NCI-H1436 treated with DMSO at 0.1 percent for 48 hours (cell line): ENCODE measurements at regions not wholly inside any gene's neighbourhood (a gene's known extent, or its start where the extent isn't known, plus 50 kb on each side); places are given as distances from the start of the nearest gene placed in this dataset.
"Not testable (repeated sequence)": the region's sequence is repeated elsewhere in the genome, so short reads cannot be mapped to it uniquely, and the experiment has no call there.

ENCODE experiments used
- DNase-seq: peaks from one replicate; lab custom pipeline; 2025; lab: John Stamatoyannopoulos, UW

DNA sequence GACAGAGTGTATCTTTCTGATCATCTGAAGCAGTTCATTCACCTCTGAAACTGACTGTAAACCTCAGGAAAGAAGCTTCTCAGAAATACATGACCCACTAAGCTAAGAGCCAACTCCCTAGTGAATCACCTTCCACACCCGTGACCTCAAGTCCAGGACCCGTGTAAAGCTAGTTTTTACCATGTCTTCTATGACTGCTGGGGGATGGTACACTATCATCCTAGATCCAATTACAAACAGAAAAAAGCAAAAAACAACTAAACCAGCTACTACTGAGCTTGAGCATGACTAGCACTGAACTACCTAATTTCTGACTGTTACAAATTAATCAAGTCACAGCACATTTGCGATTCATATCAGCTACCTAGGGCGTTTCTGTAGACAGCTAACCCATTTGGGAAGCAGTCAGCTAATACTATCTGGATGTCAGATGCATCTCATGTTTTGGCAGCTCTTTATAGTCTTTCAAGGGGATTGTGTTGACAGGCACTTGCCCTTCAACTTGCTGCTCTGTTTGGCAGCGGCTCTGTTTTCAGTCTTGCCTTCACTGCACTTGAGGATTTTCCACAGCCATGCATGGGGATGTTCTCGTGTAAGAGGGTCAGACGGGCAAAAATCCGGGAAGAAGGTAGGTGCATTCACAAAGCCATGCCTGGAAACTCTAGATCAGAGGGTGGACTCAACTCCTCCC is 350.3 kb downstream of the ANAPC1 start:
- not testable (repeated sequence) for DNase-seq

GRCh38 chr2:111534910-111535352 is 349.1 kb downstream of the ANAPC1 start:
- DNase-seq, result no peak

DNA sequence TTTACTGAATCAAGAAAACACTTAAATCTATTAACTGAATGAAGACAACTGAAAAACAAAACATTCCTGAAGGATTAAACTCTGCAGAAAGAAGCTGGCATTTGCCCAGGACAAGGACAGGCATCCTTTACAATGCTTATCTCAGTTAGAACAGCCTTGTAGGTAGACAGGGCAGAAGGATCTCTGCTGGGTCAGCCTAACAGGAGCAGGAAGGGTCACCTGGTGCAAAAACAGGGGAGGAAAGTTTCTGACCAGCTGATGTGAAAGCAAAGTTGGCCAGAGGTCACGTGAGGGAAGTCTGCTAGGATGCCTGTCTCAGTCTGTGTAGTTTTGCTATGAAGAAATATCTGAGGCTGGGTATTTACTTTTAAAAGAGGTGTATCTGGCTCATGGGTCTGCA is 348.6 kb downstream of the ANAPC1 start:
- DNase-seq, result no peak

GRCh38 chr2:111537078-111537655 is 346.8 kb downstream of the ANAPC1 start:
- no peak for DNase-seq

DNA sequence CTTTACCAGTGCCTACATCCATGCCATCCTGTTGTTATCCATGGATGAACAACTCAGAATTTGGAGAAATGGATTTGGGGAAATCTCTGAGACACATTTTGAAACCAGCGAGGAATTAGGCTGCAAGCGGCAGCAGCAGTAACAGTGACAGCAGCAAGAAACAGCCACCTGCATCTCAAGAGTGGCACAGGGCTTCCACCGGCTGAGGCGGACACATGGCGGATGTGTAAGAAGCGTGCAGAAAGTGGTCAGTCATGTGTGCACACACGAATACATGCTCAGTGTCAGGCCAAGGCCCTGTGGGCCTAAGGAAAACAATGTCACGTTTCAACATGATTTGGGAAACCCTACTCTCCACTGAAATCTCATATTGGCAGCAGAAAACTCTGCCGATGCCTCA is 344.0 kb downstream of the ANAPC1 start:
- DNase-seq, result not testable (repeated sequence)

DNA sequence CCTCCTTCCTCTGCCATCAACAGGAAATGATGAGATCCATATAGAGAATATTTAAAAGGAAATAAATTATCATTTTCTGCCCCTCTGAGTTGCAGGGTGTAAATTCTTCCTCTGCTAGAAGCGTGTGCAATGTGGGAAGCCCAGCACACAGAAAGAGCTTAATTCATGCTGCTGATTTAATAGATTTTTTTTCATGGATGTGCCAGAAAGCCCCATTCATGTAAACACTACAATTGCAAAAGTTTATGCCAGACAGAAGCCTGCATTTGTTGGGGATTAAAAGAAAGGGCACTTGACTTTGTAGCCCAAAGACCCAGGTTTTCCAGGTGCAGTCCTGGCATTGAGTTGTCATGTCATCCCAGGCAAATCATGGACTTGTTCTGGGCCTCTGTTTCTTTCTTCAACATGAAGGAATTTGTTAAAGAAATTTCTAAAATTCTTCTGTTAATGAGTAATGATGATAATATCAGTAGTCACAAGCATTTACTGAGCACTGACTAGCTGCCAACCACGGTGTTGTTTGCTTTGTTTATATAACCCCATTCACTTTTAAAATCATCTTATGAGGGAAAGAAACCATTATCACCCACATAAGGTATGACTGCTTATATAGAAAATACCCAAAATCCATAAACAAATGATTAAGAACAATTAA is 341.7 kb downstream of the ANAPC1 start:
- not testable (repeated sequence) for DNase-seq

- not testable (repeated sequence) for DNase-seq
Measured at GRCh38 chr2:111544006-111544405, 340.0 kb downstream of the ANAPC1 start.

GRCh38 chr2:111545723-111546431 is 338.1 kb downstream of the ANAPC1 start:
- not testable (repeated sequence) for DNase-seq

GRCh38 chr2:111546578-111546977 is 337.4 kb downstream of the ANAPC1 start:
- DNase-seq, result not testable (repeated sequence)

GRCh38 chr2:111549174-111549573 is 334.8 kb downstream of the ANAPC1 start:
- DNase-seq, result not testable (repeated sequence)

GRCh38 chr2:111551428-111551827 is 332.6 kb downstream of the ANAPC1 start:
- not testable (repeated sequence) for DNase-seq

DNA sequence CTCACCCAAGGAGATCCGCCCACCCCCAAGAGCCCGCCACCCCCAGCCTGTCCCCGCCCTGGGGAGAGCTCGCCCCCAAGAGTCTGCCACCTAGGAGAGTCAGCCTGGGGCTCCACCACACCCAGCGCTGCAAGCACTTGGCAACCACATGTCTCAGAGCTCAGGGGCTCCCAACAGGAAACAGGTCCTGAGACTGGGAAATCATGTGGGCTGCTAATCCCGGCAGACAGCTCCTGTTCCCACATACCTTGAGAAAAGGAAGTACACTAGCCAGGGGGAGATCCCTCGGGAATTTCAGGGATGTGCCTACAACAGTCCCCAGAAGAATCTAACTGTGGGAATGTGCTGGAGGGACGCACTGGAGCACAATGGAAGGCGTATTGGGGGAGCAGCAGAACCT is 331.4 kb downstream of the ANAPC1 start:
- DNase-seq, result not testable (repeated sequence)

GRCh38 chr2:111559301-111559700 is 324.7 kb downstream of the ANAPC1 start:
- DNase-seq, result not testable (repeated sequence)

GRCh38 chr2:111559814-111560213 is 324.2 kb downstream of the ANAPC1 start:
- not testable (repeated sequence) for DNase-seq

- not testable (repeated sequence) for DNase-seq
Measured at GRCh38 chr2:111566068-111566467, 317.9 kb downstream of the ANAPC1 start.

GRCh38 chr2:111567233-111567632 is 316.8 kb downstream of the ANAPC1 start:
- DNase-seq, result not testable (repeated sequence)

DNA sequence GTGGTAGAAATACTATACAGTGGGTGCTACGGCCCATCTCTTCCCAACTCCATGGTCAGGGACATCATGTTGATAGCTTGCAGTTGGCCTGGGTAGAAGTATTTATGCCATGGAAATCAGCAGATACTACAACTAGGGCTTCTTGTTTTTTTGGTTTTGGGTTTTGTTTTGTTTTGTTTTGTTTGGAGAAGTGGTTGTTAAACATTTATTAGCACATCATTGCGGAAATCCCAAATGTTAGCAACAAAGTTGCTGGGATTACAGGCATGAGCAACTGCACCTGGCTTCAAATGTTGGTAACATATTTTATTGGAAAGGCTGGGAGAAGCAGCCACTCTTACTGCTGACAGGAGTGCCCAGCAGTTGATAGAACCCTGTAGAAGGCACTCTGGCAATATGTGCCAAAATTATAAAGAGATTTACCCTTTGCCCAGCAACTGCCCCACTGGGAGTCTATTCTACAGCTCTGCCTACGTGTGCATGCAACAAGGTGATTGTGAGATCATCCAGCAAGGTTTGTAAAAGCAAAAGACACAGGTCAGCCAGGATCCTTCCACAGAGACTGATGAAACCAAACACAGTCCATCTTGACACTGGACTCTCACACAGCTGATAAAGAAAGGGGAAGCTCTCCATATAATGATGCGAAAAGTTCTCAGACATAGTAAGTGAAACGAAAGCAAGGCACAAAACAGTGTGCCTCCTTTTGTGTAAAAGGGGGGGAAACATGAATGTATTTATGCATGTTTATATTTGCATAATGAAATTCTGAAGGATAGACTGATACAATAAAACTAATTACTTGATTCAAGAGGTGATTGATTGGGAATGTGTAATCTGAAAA is 314.4 kb downstream of the ANAPC1 start:
- DNase-seq, result not testable (repeated sequence)

DNA sequence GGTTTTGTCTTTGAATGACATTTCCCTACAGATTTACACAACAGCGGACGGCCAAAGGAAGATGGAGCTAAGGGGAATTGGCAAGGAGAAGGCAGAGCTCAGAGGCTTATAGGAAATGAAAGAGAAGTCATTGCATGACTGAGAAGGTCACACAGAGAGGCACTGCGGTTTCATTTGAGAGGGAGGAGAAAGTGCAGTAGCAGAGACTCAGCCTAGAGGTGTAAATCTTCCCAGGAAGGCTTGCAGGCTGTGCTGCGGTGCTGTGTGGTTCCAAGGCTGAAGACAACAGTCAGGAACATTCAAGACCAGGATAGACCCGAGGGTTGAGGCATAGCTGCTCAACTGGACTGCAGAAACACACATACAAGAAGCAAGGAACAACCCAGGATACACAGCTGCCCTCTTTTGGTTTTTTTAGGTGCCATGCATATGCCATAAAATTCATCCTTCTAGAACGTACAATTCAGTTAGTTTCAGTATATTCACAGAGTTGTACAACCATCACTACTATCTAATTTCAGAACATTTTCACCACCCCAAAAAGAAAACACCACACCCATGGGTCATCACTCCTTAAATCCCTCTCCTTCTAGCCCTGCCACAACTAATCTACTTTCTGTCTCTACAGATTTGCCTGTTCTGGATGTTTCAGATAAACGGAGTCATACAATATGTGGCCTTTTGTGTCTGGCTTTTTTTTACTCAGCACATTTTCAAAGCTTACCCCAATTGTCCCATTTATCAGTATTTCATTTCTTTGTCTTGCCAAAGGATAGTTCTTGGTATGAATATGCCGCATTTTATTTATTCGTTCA is 313.5 kb downstream of the ANAPC1 start:
- not testable (repeated sequence) for DNase-seq

GRCh38 chr2:111574803-111575202 is 309.2 kb downstream of the ANAPC1 start:
- DNase-seq, result not testable (repeated sequence)

DNA sequence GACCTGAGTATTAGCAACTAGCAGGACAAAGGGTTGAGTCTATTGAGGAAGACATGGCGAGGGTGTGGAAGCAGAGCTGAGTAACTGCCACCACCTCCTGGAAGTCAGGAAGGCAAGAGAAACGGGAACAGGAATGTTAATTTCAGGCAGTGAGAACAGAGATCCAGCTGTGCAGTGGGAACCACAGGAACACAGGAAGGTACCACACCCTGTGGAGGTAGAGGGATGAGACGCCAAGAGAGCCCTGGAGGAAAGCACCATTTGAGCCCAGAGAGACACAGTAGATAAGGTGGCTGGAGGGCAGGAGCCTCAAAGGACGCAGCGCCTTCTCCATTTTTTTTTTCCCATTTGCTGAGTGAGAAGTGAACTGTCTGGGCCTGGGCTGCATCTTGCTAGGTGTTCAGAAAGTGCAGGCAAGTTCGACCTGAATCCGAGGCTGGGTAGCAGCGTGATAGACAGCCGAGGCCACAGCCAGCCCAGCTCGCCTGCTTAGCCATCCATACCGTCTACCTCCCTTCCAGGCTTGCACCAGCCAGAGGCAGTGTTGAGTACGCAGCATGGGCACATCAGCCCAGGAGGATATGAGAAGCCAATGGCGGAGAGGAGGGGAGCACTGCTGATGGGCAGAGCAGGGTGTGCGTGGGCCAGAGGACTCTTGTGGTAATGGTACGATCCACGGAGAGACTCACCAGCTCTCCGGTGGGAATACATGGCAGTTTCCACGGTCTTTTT is 306.7 kb downstream of the ANAPC1 start:
- DNase-seq, result not testable (repeated sequence)
